HEK293 (cell line): ENCODE measurements at regions not wholly inside any gene's neighbourhood (a gene's known extent, or its start where the extent isn't known, plus 50 kb on each side); places are given as distances from the start of the nearest gene placed in this dataset.

Experiments used
- CTCF ChIA-PET: fragments of 350-600 bp; formaldehyde crosslinking; extraction: SDS; loops from one replicate; lab custom pipeline; 2021; ENCODE audit warnings: antibody characterized with exemption; lab: Yijun Ruan, JAX
- POLR2A ChIA-PET: fragments of 300-600 bp; formaldehyde crosslinking; extraction: SDS; loops from one replicate; lab custom pipeline; 2020; ENCODE audit warnings: antibody characterized with exemption, inconsistent platforms; lab: Yijun Ruan, JAX
- H3K27ac ChIP-seq: fragments of 200-500 bp; sonication (Bioruptor generic); 2 replicates; pipeline ENCODE4 v1.5.1; 2014; ENCODE audit warnings: low read depth, low read length, control low read depth, inconsistent platforms; ENCODE audit errors: extremely low read depth
- H3K36me3 ChIP-seq, 2 experiments: fragments of 200-500 bp in 1 of 2; sonication (Bioruptor generic) in 1 of 2; 1 replicate in 1 of 2; 2 replicates in 1 of 2; pipeline ENCODE4 v1.5.1; 2014 to 2017; ENCODE audit warnings: inconsistent platforms in 2 of 2, low read length in 2 of 2; ENCODE audit not compliant: control insufficient read depth in 2 of 2, insufficient read depth in 1 of 2
- H3K4me1 ChIP-seq: fragments of 200-500 bp; sonication (Bioruptor generic); 2 replicates; pipeline ENCODE4 v1.5.1; 2014; ENCODE audit warnings: mild to moderate bottlenecking, low read length, inconsistent platforms; ENCODE audit not compliant: control insufficient read depth, insufficient read depth
- H3K4me3 ChIP-seq: 2 replicates; pipeline ENCODE4 v1.5.1; 2011; ENCODE audit warnings: low read depth, mild to moderate bottlenecking, control low read depth, low read length, moderate library complexity
- H3K9me3 ChIP-seq: fragments of 200-500 bp; sonication (Bioruptor generic); 2 replicates; pipeline ENCODE4 v1.5.1; 2014; ENCODE audit warnings: low read depth, low read length, inconsistent platforms; ENCODE audit not compliant: control insufficient read depth, insufficient read depth
- KLF8 ChIP-seq: fragments of 450-650 bp; formaldehyde crosslinking; IDR thresholded peaks from 2 replicates; pipeline ENCODE4 v1.5.1; 2016; ENCODE audit warnings: missing biosample characterization, missing genetic modification characterization
- OSR2 ChIP-seq: fragments of 450-650 bp; formaldehyde crosslinking; IDR thresholded peaks from 2 replicates; pipeline ENCODE4 v1.5.1; 2016; ENCODE audit warnings: missing biosample characterization, missing genetic modification characterization
- ZEB2 ChIP-seq: fragments of 450-650 bp; formaldehyde crosslinking; IDR thresholded peaks from 2 replicates; pipeline ENCODE4 v1.5.1; 2016; ENCODE audit warnings: missing biosample characterization, missing genetic modification characterization
- ZNF133 ChIP-seq: fragments of 450-650 bp; formaldehyde crosslinking; IDR thresholded peaks from 2 replicates; pipeline ENCODE4 v1.5.1; 2016; ENCODE audit warnings: missing biosample characterization, missing genetic modification characterization
- ZNF146 ChIP-seq: fragments of 450-650 bp; formaldehyde crosslinking; IDR thresholded peaks from 2 replicates; pipeline ENCODE4 v1.5.1; 2016; ENCODE audit warnings: missing biosample characterization, missing genetic modification characterization
- ZNF155 ChIP-seq: fragments of 450-650 bp; formaldehyde crosslinking; IDR thresholded peaks from 2 replicates; pipeline ENCODE4 v1.5.1; 2016; ENCODE audit warnings: missing biosample characterization, missing genetic modification characterization
- ZNF19 ChIP-seq: fragments of 450-650 bp; formaldehyde crosslinking; IDR thresholded peaks from 2 replicates; pipeline ENCODE4; 2016; ENCODE audit warnings: missing biosample characterization, missing genetic modification characterization, low read depth
- ZNF214 ChIP-seq: fragments of 450-650 bp; formaldehyde crosslinking; IDR thresholded peaks from 2 replicates; pipeline ENCODE4 v1.5.1; 2017; ENCODE audit warnings: missing biosample characterization, mild to moderate bottlenecking, missing genetic modification characterization, borderline replicate concordance
- ZNF274 ChIP-seq, 2 experiments: fragments of 200-500 bp in 1 of 2; fragments of 450-650 bp in 1 of 2; sonication (Bioruptor generic) in 1 of 2; formaldehyde crosslinking in 1 of 2; IDR thresholded peaks; 2 replicates each; pipeline versions ENCODE4 v1.5.1 to v1.6.1; 2014 to 2016; ENCODE audit warnings: borderline replicate concordance in 1 of 2, inconsistent platforms in 1 of 2, low read length in 1 of 2, missing biosample characterization in 1 of 2, missing genetic modification characterization in 1 of 2
- ZNF354C ChIP-seq: fragments of 450-650 bp; formaldehyde crosslinking; IDR thresholded peaks from 2 replicates; pipeline ENCODE4 v1.5.1; 2016; ENCODE audit warnings: missing biosample characterization, missing genetic modification characterization, low read depth, borderline replicate concordance
- ZNF366 ChIP-seq: fragments of 450-650 bp; formaldehyde crosslinking; conservative IDR thresholded peaks from 2 replicates; pipeline ENCODE4 v1.5.1; 2016; ENCODE audit warnings: missing biosample characterization, missing genetic modification characterization
- ZNF37A ChIP-seq: fragments of 450-650 bp; IDR thresholded peaks from 2 replicates; pipeline ENCODE4 v1.5.1; 2018; ENCODE audit warnings: missing biosample characterization, missing genetic modification characterization
- ZNF423 ChIP-seq: fragments of 450-650 bp; formaldehyde crosslinking; IDR thresholded peaks from 2 replicates; pipeline ENCODE4 v1.5.1; 2016; ENCODE audit warnings: missing biosample characterization, missing genetic modification characterization
- ZNF629 ChIP-seq: fragments of 450-650 bp; formaldehyde crosslinking; IDR thresholded peaks from 2 replicates; pipeline ENCODE4 v1.5.1; 2017; ENCODE audit warnings: missing biosample characterization, missing genetic modification characterization
- TF ChIP-seq, protein P1 (sequence below): fragments of 450-650 bp; formaldehyde crosslinking; IDR thresholded peaks from 2 replicates; pipeline ENCODE4 v1.5.1; 2016; ENCODE audit warnings: missing biosample characterization, missing genetic modification characterization, borderline replicate concordance
- TF ChIP-seq, protein P2 (sequence below): fragments of 450-650 bp; formaldehyde crosslinking; IDR thresholded peaks from 2 replicates; pipeline ENCODE4 v1.5.1; 2016; ENCODE audit warnings: missing biosample characterization, missing genetic modification characterization
- TF ChIP-seq, protein P3 (sequence below): fragments of 450-650 bp; formaldehyde crosslinking; IDR thresholded peaks from 2 replicates; pipeline ENCODE4 v1.5.1; 2016; ENCODE audit warnings: missing biosample characterization, missing genetic modification characterization
- TF ChIP-seq, protein P4 (sequence below): fragments of 450-650 bp; formaldehyde crosslinking; IDR thresholded peaks from 2 replicates; pipeline ENCODE4 v1.5.1; 2016; ENCODE audit warnings: missing biosample characterization, missing genetic modification characterization
- TF ChIP-seq, protein P5 (sequence below): fragments of 450-650 bp; formaldehyde crosslinking; IDR thresholded peaks from 2 replicates; pipeline ENCODE4 v1.5.1; 2016; ENCODE audit warnings: missing biosample characterization, missing genetic modification characterization
- TF ChIP-seq, protein P6 (sequence below): fragments of 450-650 bp; formaldehyde crosslinking; IDR thresholded peaks from 2 replicates; pipeline ENCODE4 v1.5.1; 2017; ENCODE audit warnings: missing biosample characterization, missing genetic modification characterization
- TF ChIP-seq, protein P7 (sequence below): fragments of 450-650 bp; formaldehyde crosslinking; IDR thresholded peaks from 2 replicates; pipeline ENCODE4 v1.5.1; 2016; ENCODE audit warnings: missing biosample characterization, missing genetic modification characterization
- TF ChIP-seq, protein P8 (sequence below): fragments of 450-650 bp; formaldehyde crosslinking; IDR thresholded peaks from 2 replicates; pipeline ENCODE4 v1.5.1; 2017; ENCODE audit warnings: missing biosample characterization, missing genetic modification characterization

DNA sequence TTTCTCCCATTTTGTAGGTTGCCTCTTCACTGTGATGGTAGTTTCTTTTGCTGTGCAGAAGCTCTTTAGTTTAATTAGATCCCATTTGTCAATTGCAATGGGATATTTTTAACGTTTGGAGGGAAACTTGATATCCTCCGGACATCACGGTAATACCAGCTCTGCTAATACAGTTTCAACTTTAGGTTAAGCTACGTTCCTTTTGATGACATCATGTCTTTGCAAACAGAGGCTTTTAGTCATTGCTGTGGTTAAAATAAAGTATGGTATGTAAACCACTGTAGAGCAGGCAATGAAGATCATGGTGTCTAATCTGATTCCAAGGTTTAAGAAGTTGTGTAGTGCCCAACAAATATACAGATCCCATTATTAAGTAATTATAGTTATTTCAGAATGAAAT is 168.0 kb upstream of the CHD6 start:
- no peaks in the 10 kb centered on the region for H3K36me3 ChIP-seq
- no peak overlapping the region for H3K27ac ChIP-seq
- H3K9me3 ChIP-seq = no peaks in the 10 kb centered on the region
- POLR2A ChIA-PET = no interaction called here
- H3K4me3 ChIP-seq = no peak overlapping the region
- no peaks in the 10 kb centered on the region for H3K4me1 ChIP-seq
- CTCF ChIA-PET = no interaction called here
- TF ChIP-seq, protein P1, sequence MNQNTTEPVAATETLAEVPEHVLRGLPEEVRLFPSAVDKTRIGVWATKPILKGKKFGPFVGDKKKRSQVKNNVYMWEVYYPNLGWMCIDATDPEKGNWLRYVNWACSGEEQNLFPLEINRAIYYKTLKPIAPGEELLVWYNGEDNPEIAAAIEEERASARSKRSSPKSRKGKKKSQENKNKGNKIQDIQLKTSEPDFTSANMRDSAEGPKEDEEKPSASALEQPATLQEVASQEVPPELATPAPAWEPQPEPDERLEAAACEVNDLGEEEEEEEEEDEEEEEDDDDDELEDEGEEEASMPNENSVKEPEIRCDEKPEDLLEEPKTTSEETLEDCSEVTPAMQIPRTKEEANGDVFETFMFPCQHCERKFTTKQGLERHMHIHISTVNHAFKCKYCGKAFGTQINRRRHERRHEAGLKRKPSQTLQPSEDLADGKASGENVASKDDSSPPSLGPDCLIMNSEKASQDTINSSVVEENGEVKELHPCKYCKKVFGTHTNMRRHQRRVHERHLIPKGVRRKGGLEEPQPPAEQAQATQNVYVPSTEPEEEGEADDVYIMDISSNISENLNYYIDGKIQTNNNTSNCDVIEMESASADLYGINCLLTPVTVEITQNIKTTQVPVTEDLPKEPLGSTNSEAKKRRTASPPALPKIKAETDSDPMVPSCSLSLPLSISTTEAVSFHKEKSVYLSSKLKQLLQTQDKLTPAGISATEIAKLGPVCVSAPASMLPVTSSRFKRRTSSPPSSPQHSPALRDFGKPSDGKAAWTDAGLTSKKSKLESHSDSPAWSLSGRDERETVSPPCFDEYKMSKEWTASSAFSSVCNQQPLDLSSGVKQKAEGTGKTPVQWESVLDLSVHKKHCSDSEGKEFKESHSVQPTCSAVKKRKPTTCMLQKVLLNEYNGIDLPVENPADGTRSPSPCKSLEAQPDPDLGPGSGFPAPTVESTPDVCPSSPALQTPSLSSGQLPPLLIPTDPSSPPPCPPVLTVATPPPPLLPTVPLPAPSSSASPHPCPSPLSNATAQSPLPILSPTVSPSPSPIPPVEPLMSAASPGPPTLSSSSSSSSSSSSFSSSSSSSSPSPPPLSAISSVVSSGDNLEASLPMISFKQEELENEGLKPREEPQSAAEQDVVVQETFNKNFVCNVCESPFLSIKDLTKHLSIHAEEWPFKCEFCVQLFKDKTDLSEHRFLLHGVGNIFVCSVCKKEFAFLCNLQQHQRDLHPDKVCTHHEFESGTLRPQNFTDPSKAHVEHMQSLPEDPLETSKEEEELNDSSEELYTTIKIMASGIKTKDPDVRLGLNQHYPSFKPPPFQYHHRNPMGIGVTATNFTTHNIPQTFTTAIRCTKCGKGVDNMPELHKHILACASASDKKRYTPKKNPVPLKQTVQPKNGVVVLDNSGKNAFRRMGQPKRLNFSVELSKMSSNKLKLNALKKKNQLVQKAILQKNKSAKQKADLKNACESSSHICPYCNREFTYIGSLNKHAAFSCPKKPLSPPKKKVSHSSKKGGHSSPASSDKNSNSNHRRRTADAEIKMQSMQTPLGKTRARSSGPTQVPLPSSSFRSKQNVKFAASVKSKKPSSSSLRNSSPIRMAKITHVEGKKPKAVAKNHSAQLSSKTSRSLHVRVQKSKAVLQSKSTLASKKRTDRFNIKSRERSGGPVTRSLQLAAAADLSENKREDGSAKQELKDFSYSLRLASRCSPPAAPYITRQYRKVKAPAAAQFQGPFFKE = no peak
- TF ChIP-seq ZEB2 (tag by site-specific recombination) (no peak), ZNF274 (IDR thresholded peaks at IDR 0.05; ENCODE audit: low read length) (no peak), ZNF274 (tag by site-specific recombination; IDR thresholded peaks at IDR 0.05; ENCODE audit: borderline replicate concordance) (no peak), ZNF37A (no peak), ZNF214 (no peak), OSR2 (tag by site-specific recombination) (peak; percentile 40; the same call in 1 of the 2 replicates), ZNF366 (tag by site-specific recombination) (peak; percentile 61), ZNF354C (tag by site-specific recombination) (no peak), ZNF19 (tag by site-specific recombination) (no peak), ZNF423 (tag by site-specific recombination) (no peak), ZNF155 (no peak), ZNF133 (no peak), ZNF146 (tag by site-specific recombination) (no peak), KLF8 (tag by site-specific recombination) (peak; percentile 52), ZNF629 (tag by site-specific recombination) (peak; percentile 68)
- TF ChIP-seq, protein P2, sequence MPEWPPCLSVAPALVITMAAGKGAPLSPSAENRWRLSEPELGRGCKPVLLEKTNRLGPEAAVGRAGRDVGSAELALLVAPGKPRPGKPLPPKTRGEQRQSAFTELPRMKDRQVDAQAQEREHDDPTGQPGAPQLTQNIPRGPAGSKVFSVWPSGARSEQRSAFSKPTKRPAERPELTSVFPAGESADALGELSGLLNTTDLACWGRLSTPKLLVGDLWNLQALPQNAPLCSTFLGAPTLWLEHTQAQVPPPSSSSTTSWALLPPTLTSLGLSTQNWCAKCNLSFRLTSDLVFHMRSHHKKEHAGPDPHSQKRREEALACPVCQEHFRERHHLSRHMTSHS (tag by site-specific recombination) = no peak
- TF ChIP-seq, protein P3, sequence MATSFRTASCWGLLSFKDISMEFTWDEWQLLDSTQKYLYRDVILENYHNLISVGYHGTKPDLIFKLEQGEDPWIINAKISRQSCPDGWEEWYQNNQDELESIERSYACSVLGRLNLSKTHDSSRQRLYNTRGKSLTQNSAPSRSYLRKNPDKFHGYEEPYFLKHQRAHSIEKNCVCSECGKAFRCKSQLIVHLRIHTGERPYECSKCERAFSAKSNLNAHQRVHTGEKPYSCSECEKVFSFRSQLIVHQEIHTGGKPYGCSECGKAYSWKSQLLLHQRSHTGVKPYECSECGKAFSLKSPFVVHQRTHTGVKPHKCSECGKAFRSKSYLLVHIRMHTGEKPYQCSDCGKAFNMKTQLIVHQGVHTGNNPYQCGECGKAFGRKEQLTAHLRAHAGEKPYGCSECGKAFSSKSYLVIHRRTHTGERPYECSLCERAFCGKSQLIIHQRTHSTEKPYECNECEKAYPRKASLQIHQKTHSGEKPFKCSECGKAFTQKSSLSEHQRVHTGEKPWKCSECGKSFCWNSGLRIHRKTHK (tag by site-specific recombination) = no peak
- TF ChIP-seq, protein P4, sequence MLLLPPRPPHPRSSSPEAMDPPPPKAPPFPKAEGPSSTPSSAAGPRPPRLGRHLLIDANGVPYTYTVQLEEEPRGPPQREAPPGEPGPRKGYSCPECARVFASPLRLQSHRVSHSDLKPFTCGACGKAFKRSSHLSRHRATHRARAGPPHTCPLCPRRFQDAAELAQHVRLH (tag by site-specific recombination) = no peak
- TF ChIP-seq, protein P5, sequence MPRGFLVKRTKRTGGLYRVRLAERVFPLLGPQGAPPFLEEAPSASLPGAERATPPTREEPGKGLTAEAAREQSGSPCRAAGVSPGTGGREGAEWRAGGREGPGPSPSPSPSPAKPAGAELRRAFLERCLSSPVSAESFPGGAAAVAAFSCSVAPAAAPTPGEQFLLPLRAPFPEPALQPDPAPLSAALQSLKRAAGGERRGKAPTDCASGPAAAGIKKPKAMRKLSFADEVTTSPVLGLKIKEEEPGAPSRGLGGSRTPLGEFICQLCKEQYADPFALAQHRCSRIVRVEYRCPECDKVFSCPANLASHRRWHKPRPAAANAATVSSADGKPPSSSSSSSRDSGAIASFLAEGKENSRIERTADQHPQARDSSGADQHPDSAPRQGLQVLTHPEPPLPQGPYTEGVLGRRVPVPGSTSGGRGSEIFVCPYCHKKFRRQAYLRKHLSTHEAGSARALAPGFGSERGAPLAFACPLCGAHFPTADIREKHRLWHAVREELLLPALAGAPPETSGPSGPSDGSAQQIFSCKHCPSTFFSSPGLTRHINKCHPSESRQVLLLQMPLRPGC (tag by site-specific recombination) = peak; percentile 21; the same call in 1 of the 2 replicates
- TF ChIP-seq, protein P6, sequence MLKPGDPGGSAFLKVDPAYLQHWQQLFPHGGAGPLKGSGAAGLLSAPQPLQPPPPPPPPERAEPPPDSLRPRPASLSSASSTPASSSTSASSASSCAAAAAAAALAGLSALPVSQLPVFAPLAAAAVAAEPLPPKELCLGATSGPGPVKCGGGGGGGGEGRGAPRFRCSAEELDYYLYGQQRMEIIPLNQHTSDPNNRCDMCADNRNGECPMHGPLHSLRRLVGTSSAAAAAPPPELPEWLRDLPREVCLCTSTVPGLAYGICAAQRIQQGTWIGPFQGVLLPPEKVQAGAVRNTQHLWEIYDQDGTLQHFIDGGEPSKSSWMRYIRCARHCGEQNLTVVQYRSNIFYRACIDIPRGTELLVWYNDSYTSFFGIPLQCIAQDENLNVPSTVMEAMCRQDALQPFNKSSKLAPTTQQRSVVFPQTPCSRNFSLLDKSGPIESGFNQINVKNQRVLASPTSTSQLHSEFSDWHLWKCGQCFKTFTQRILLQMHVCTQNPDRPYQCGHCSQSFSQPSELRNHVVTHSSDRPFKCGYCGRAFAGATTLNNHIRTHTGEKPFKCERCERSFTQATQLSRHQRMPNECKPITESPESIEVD (tag by site-specific recombination) = peak; percentile 45
- TF ChIP-seq, protein P7, sequence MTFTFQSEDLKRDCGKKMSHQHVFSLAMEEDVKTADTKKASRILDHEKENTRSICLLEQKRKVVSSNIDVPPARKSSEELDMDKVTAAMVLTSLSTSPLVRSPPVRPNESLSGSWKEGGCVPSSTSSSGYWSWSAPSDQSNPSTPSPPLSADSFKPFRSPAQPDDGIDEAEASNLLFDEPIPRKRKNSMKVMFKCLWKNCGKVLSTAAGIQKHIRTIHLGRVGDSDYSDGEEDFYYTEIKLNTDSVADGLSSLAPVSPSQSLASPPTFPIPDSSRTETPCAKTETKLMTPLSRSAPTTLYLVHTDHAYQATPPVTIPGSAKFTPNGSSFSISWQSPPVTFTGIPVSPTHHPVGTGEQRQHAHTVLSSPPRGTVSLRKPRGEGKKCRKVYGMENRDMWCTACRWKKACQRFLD (tag by site-specific recombination) = no peak
- TF ChIP-seq, protein P8, sequence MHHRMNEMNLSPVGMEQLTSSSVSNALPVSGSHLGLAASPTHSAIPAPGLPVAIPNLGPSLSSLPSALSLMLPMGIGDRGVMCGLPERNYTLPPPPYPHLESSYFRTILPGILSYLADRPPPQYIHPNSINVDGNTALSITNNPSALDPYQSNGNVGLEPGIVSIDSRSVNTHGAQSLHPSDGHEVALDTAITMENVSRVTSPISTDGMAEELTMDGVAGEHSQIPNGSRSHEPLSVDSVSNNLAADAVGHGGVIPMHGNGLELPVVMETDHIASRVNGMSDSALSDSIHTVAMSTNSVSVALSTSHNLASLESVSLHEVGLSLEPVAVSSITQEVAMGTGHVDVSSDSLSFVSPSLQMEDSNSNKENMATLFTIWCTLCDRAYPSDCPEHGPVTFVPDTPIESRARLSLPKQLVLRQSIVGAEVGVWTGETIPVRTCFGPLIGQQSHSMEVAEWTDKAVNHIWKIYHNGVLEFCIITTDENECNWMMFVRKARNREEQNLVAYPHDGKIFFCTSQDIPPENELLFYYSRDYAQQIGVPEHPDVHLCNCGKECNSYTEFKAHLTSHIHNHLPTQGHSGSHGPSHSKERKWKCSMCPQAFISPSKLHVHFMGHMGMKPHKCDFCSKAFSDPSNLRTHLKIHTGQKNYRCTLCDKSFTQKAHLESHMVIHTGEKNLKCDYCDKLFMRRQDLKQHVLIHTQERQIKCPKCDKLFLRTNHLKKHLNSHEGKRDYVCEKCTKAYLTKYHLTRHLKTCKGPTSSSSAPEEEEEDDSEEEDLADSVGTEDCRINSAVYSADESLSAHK (tag by site-specific recombination) = 0 out of 2 replicates have a peak, but pooled peaks have one; percentile 13
